ENCODE measurements at regions not wholly inside any gene's neighbourhood (a gene's known extent, or its start where the extent isn't known, plus 50 kb on each side); places are given as distances from the start of the nearest gene placed in this dataset.

GRCh38 chr11:19520681-19521080 is 192.0 kb upstream of the NAV2 start:
- Histone ChIP-seq H3K4me1 (ENCODE audit: control insufficient read depth in 1 of 2, insufficient read depth in 2 of 2, low read length in 2 of 2) (no peaks in the 10 kb centered on the region), H3K79me2 (ENCODE audit: insufficient read depth, low read length) (no peaks in the 10 kb centered on the region), H3K27ac (ENCODE audit: low read depth in 1 of 2, low read length in 2 of 2) (no peak overlapping the region), H3K36me3 (replicated peaks in 1 of 2; ENCODE audit: control insufficient read depth in 1 of 2, insufficient read depth in 2 of 2, low read length in 2 of 2) (no peaks in the 10 kb centered on the region), H2AFZ (ENCODE audit: insufficient read depth, low read depth, low read length, poor library complexity, severe bottlenecking) (no peak overlapping the region), H3K4me3 (replicated peaks in 1 of 3; ENCODE audit: low read depth in 2 of 3, low read length in 3 of 3) (no peak overlapping the region), H3K27me3 (ENCODE audit: control insufficient read depth in 2 of 2, insufficient read depth in 2 of 2, low read length in 2 of 2) (no peaks in the 10 kb centered on the region), H4K20me1 (ENCODE audit: insufficient read depth, low read length) (no peaks in the 10 kb centered on the region), H3K4me2 (replicated peaks; ENCODE audit: extremely low read depth, low read length, poor library complexity, severe bottlenecking) (no peak overlapping the region), H3K9me3 (replicated peaks in 1 of 2; ENCODE audit: control insufficient read depth in 1 of 2, insufficient read depth in 1 of 2, low read length in 2 of 2) (no peaks in the 10 kb centered on the region), H3K9ac (ENCODE audit: insufficient read depth, low read length, poor library complexity, severe bottlenecking) (no peak overlapping the region)
- peaks cover 0 to 7% (median 4%) of the 10 kb centered on the region in 3 donors for H3K27me3 Mint-ChIP-seq (ENCODE audit: low read depth in 3 of 3)
- H3K27ac Mint-ChIP-seq = no peak overlapping the region
- H3K4me1 Mint-ChIP-seq = no peaks in the 10 kb centered on the region
- DNase-seq = no peak
- no peak overlapping the region for H3K4me3 Mint-ChIP-seq
- intact Hi-C loops (cut with micrococcal nuclease) = no loop called here
- H3K36me3 Mint-ChIP-seq = no peaks in the 10 kb centered on the region
- WGBS (ENCODE audit: insufficient coverage) = 82% methylated on average over 4 of the region's 5 CpGs
- H3K9me3 Mint-ChIP-seq = peaks cover 0 to 2% (median 0%) of the 10 kb centered on the region in 7 donors
- no peak for TF ChIP-seq CTCF (IDR thresholded peaks at IDR 0.05)

- no peaks in the 10 kb centered on the region for H3K27me3 ChIP-seq (ENCODE audit: control insufficient read depth in 2 of 2, insufficient read depth in 2 of 2, low read length in 2 of 2)
- no peak overlapping the region for H3K9ac ChIP-seq (ENCODE audit: insufficient read depth, low read length, poor library complexity, severe bottlenecking)
- H3K36me3 Mint-ChIP-seq = no peaks in the 10 kb centered on the region
- H3K4me1 Mint-ChIP-seq = no peaks in the 10 kb centered on the region
- H3K4me2 ChIP-seq (replicated peaks; ENCODE audit: extremely low read depth, low read length, poor library complexity, severe bottlenecking) = no peak overlapping the region
- H3K4me3 ChIP-seq (replicated peaks in 1 of 3; ENCODE audit: low read depth in 2 of 3, low read length in 3 of 3) = no peak overlapping the region
- H3K27ac Mint-ChIP-seq = peak overlapping the region in 1 of 7 donors; percentile 16
- no peak overlapping the region for H3K4me3 Mint-ChIP-seq
- no peak overlapping the region for H2AFZ ChIP-seq (ENCODE audit: insufficient read depth, low read depth, low read length, poor library complexity, severe bottlenecking)
- peaks cover 0 to 7% (median 5%) of the 10 kb centered on the region in 3 donors for H3K27me3 Mint-ChIP-seq (ENCODE audit: low read depth in 3 of 3)
- no peak for TF ChIP-seq CTCF (IDR thresholded peaks at IDR 0.05)
- no peaks in the 10 kb centered on the region for H3K9me3 ChIP-seq (replicated peaks in 1 of 2; ENCODE audit: control insufficient read depth in 1 of 2, insufficient read depth in 1 of 2, low read length in 2 of 2)
- WGBS (ENCODE audit: insufficient coverage) = 88% methylated on average over 5 of the region's 8 CpGs
- H3K36me3 ChIP-seq (replicated peaks in 1 of 2; ENCODE audit: control insufficient read depth in 1 of 2, insufficient read depth in 2 of 2, low read length in 2 of 2) = no peaks in the 10 kb centered on the region
- H4K20me1 ChIP-seq (ENCODE audit: insufficient read depth, low read length) = no peaks in the 10 kb centered on the region
- no peaks in the 10 kb centered on the region for H3K4me1 ChIP-seq (ENCODE audit: control insufficient read depth in 1 of 2, insufficient read depth in 2 of 2, low read length in 2 of 2)
- H3K27ac ChIP-seq (ENCODE audit: low read depth in 1 of 2, low read length in 2 of 2) = no peak overlapping the region
- peaks cover 0 to 2% (median 0%) of the 10 kb centered on the region in 7 donors for H3K9me3 Mint-ChIP-seq
- DNase-seq = no peak
- intact Hi-C loops (cut with micrococcal nuclease) = no loop called here
- H3K79me2 ChIP-seq (ENCODE audit: insufficient read depth, low read length) = no peaks in the 10 kb centered on the region
Observed at GRCh38 chr11:19519912-19520641, 192.6 kb upstream of the NAV2 start.
